ENCODE measurements at regions not wholly inside any gene's neighbourhood (a gene's known extent, or its start where the extent isn't known, plus 50 kb on each side); places are given as distances from the start of the nearest gene placed in this dataset.

GRCh38 chr10:22837351-22837750, 90.5 kb upstream of the ARMC3 start:
- TF ChIP-seq CTCF (IDR thresholded peaks at IDR 0.05): no peak
- no peak for TF ChIP-seq POLR2A (IDR thresholded peaks at IDR 0.05)
- TF ChIP-seq EP300 (IDR thresholded peaks at IDR 0.05): no peak
- no peak for TF ChIP-seq POLR2AphosphoS5 (IDR thresholded peaks at IDR 0.05)

Data from stomach (tissue), 4 donors.